SK-N-SH (cell line): ENCODE measurements at regions not wholly inside any gene's neighbourhood (a gene's known extent, or its start where the extent isn't known, plus 50 kb on each side); places are given as distances from the start of the nearest gene placed in this dataset.

Source experiments
- CTCF ChIA-PET: fragments of 300-600, 350-600 bp; formaldehyde crosslinking; extraction: SDS; loops from one replicate; lab custom pipeline; 2021; lab: Yijun Ruan, JAX
- POLR2A ChIA-PET: fragments of 350-600 bp; sonication (Branson Sonifier 250); formaldehyde crosslinking; extraction: SDS; loops from one replicate; lab custom pipeline; 2020; ENCODE audit warnings: antibody characterized with exemption, inconsistent platforms; lab: Yijun Ruan, JAX
- DNase-seq: peaks from one replicate; pipeline ENCODE4 v3.0.0; 2012
- H2AFZ ChIP-seq: fragments of 200-600 bp; sonication (generic); 2 replicates; pipeline ENCODE4 v1.8.1; 2016; ENCODE audit warnings: antibody characterized with exemption, mild to moderate bottlenecking, low read depth
- H3F3A ChIP-seq: fragments of 200-600 bp; sonication (generic); replicated peaks from 2 replicates; pipeline ENCODE3; 2016; ENCODE audit warnings: antibody characterized with exemption, mild to moderate bottlenecking; ENCODE audit not compliant: insufficient read depth
- H3K27ac ChIP-seq, 2 experiments: fragments of 200-500 bp in 1 of 2; fragments of 200-600 bp in 1 of 2; sonication (Bioruptor generic) in 1 of 2; sonication (generic), shearing (Covaris generic) in 1 of 2; 2 replicates each; pipeline versions ENCODE4 v1.5.1 to v1.6.1; 2014 to 2016; ENCODE audit warnings: low read depth in 2 of 2, inconsistent platforms in 1 of 2, low read length in 1 of 2, mild to moderate bottlenecking in 1 of 2, mixed read lengths in 1 of 2
- H3K27me3 ChIP-seq: fragments of 200-600 bp; sonication (generic), shearing (Covaris generic); 2 replicates; pipeline ENCODE4 v1.6.1; 2016; ENCODE audit warnings: mixed run types; ENCODE audit not compliant: insufficient read depth
- H3K36me3 ChIP-seq, 2 experiments: fragments of 200-500 bp in 1 of 2; fragments of 200-600 bp in 1 of 2; sonication (Bioruptor generic) in 1 of 2; sonication (generic) in 1 of 2; replicated peaks in 1 of 2; 2 replicates each; pipeline versions ENCODE3 to v1.5.1; 2014 to 2016; ENCODE audit warnings: low read length in 1 of 2, mild to moderate bottlenecking in 1 of 2; ENCODE audit not compliant: insufficient read depth in 2 of 2, control insufficient read depth in 1 of 2
- H3K4me1 ChIP-seq, 2 experiments: fragments of 200-500 bp in 1 of 2; fragments of 200-600 bp in 1 of 2; sonication (Bioruptor generic) in 1 of 2; sonication (generic), shearing (Covaris generic) in 1 of 2; 2 replicates each; pipeline versions ENCODE4 v1.5.1 to v1.6.1; 2014 to 2016; ENCODE audit warnings: low read depth in 1 of 2, low read length in 1 of 2, mixed run types in 1 of 2; ENCODE audit not compliant: insufficient read depth in 2 of 2, control insufficient read depth in 1 of 2
- H3K4me2 ChIP-seq: fragments of 200-600 bp; sonication (generic), shearing (Covaris generic); 2 replicates; pipeline ENCODE4 v1.6.1; 2017; ENCODE audit warnings: mixed run types
- H3K4me3 ChIP-seq, 2 experiments: fragments of 200-500 bp in 1 of 2; fragments of 200-600 bp in 1 of 2; sonication (Bioruptor generic) in 1 of 2; sonication (generic), shearing (Covaris generic) in 1 of 2; 2 replicates each; pipeline versions ENCODE4 v1.5.1 to v1.8.1; 2014 to 2016; ENCODE audit warnings: low read depth in 2 of 2, inconsistent platforms in 1 of 2, low read length in 1 of 2, mild to moderate bottlenecking in 1 of 2, mixed read lengths in 1 of 2, moderate library complexity in 1 of 2
- H3K79me2 ChIP-seq: fragments of 200-600 bp; sonication (generic); 2 replicates; pipeline ENCODE4 v1.8.1; 2017; ENCODE audit warnings: mild to moderate bottlenecking; ENCODE audit not compliant: insufficient read depth
- H3K9ac ChIP-seq: fragments of 200-600 bp; sonication (generic); 2 replicates; pipeline ENCODE4 v1.6.1; 2017; ENCODE audit warnings: mixed run types
- H3K9me2 ChIP-seq: fragments of 200-600 bp; sonication (generic); 2 replicates; pipeline ENCODE4 v1.6.1; 2017; ENCODE audit warnings: mixed run types
- H3K9me3 ChIP-seq: fragments of 200-600 bp; sonication (generic); 2 replicates; pipeline ENCODE4 v1.6.1; 2017; ENCODE audit warnings: mixed run types, mild to moderate bottlenecking, moderate library complexity
- H4K20me1 ChIP-seq: fragments of 200-600 bp; sonication (generic); 2 replicates; pipeline ENCODE4 v1.6.1; 2017; ENCODE audit warnings: mild to moderate bottlenecking, mixed run types; ENCODE audit not compliant: insufficient read depth
- CTCF ChIP-seq: fragments of 200-600 bp; sonication (generic); IDR thresholded peaks from 2 replicates; pipeline ENCODE4 v1.6.1; 2017; ENCODE audit warnings: antibody characterized with exemption, mild to moderate bottlenecking, moderate library complexity
- ELF1 ChIP-seq: IDR thresholded peaks from 2 replicates; pipeline ENCODE4 v1.4.0; 2012
- FOXM1 ChIP-seq: IDR thresholded peaks from 2 replicates; pipeline ENCODE4 v1.4.0; 2012; ENCODE audit warnings: low read depth, mild to moderate bottlenecking
- JUND ChIP-seq: IDR thresholded peaks from 2 replicates; pipeline ENCODE4 v1.4.0; 2012
- MEF2A ChIP-seq: IDR thresholded peaks from 2 replicates; pipeline ENCODE4 v1.4.0; 2012; ENCODE audit warnings: low read depth, borderline replicate concordance
- NFIC ChIP-seq: IDR thresholded peaks from 2 replicates; pipeline ENCODE4 v1.4.0; 2012; ENCODE audit warnings: borderline replicate concordance
- PBX3 ChIP-seq: IDR thresholded peaks from 2 replicates; pipeline ENCODE4; 2012
- POLR2AphosphoS5 ChIP-seq: IDR thresholded peaks from 2 replicates; pipeline ENCODE4 v1.6.1; 2012; ENCODE audit warnings: low read depth, low read length
- REST ChIP-seq: IDR thresholded peaks from 2 replicates; pipeline ENCODE4 v1.6.1; 2012; ENCODE audit warnings: mild to moderate bottlenecking, low read depth, low read length, moderate library complexity
- SMC3 ChIP-seq: IDR thresholded peaks from 2 replicates; pipeline ENCODE4 v1.6.1; 2012; ENCODE audit warnings: low read depth, low read length, improper control_type of control experiment
- TAF1 ChIP-seq: IDR thresholded peaks from 2 replicates; pipeline ENCODE4 v1.6.1; 2012; ENCODE audit warnings: low read depth, mild to moderate bottlenecking, low read length, moderate library complexity, borderline replicate concordance
- TEAD4 ChIP-seq: IDR thresholded peaks from 2 replicates; pipeline ENCODE4 v1.4.0; 2012; ENCODE audit warnings: mild to moderate bottlenecking, borderline replicate concordance; ENCODE audit not compliant: insufficient read depth
- USF2 ChIP-seq: fragments of 150-350 bp; IDR thresholded peaks from 2 replicates; pipeline ENCODE4 v1.6.1; 2017; ENCODE audit warnings: antibody characterized with exemption, low read length, low read depth, borderline replicate concordance
- ZBTB33 ChIP-seq: IDR thresholded peaks from 2 replicates; pipeline ENCODE4 v1.4.0; 2012; ENCODE audit warnings: low read depth, borderline replicate concordance
- WGBS: methylation state at CpG from one replicate; pipeline ENCODE4 v1.1.6; 2017; ENCODE audit warnings: low lambda C conversion rate; 5-methylcytosine and 5-hydroxymethylcytosine counted together

- Histone ChIP-seq H2AFZ (no peak overlapping the region), H3K4me2 (no peak overlapping the region), H3K36me3 (no peaks in the 10 kb centered on the region), H3K27ac (no peak overlapping the region), H3K9me3 (no peaks in the 10 kb centered on the region), H3F3A (no peaks in the 10 kb centered on the region), H3K27me3 (no peaks in the 10 kb centered on the region)
- no peak for DNase-seq
- WGBS: 50% methylated on average over 4 of the region's 5 CpGs
- TF ChIP-seq SMC3: no peak
- TF ChIP-seq PBX3: no peak
- TF ChIP-seq POLR2AphosphoS5: no peak
- TF ChIP-seq, all 33 proteins: peak for 0
- H3K79me2 ChIP-seq: no peaks in the 10 kb centered on the region
- CTCF ChIA-PET: no interaction called here
- H4K20me1 ChIP-seq: no peaks in the 10 kb centered on the region
- POLR2A ChIA-PET: no interaction called here
- H3K9ac ChIP-seq: no peak overlapping the region
- no peak overlapping the region for H3K4me3 ChIP-seq
- no peaks in the 10 kb centered on the region for H3K9me2 ChIP-seq
- no peaks in the 10 kb centered on the region; a peak in 1 of 4 replicates for H3K4me1 ChIP-seq
Observed at GRCh38 chr9:92177591-92177990, 62.4 kb upstream of the SPTLC1 start.

- Histone ChIP-seq H3K4me2 (no peak overlapping the region), H3K9ac (no peak overlapping the region), H3K79me2 (no peaks in the 10 kb centered on the region), H4K20me1 (no peaks in the 10 kb centered on the region), H3K27me3 (no peaks in the 10 kb centered on the region), H3K9me2 (no peaks in the 10 kb centered on the region), H2AFZ (no peak overlapping the region), H3K36me3 (no peaks in the 10 kb centered on the region), H3K9me3 (no peaks in the 10 kb centered on the region), H3F3A (no peaks in the 10 kb centered on the region), H3K4me1 (no peaks in the 10 kb centered on the region; a peak in 1 of 4 replicates), H3K27ac (no peak overlapping the region), H3K4me3 (no peak overlapping the region)
- POLR2A ChIA-PET: no interaction called here
- no peak for DNase-seq
- WGBS: 88% methylated on average over 5 of the region's 5 CpGs
- TF ChIP-seq JUND (no peak), ELF1 (no peak), POLR2AphosphoS5 (no peak), TEAD4 (no peak), FOXM1 (no peak), ZBTB33 (no peak), TAF1 (no peak), NFIC (no peak), MEF2A (no peak), SMC3 (no peak), REST (no peak), USF2 (no peak), CTCF (no peak)
- CTCF ChIA-PET: interaction anchor here (0.6 to 1.6 kb wide), 3 partner anchors 36 to 42 kb away, joined by 3 to 12 read pairs (median 4); no protein-coding TSS in a partner anchor
Observed at GRCh38 chr9:92176800-92177185, 61.6 kb upstream of the SPTLC1 start.
